Prostate gland (tissue), 2 donors: ENCODE measurements at regions not wholly inside any gene's neighbourhood (a gene's known extent, or its start where the extent isn't known, plus 50 kb on each side); places are given as distances from the start of the nearest gene placed in this dataset.
A peak's percentile ranks its signal among the peaks of the same experiment; 100 is the strongest.

Experiments used
- DNase-seq: peaks from one replicate; pipeline ENCODE4 v3.0.0-alpha.2; 2019; ENCODE audit warnings: low spot score
- H3K27ac ChIP-seq, 2 donors: fragments of 200-600 bp; sonication (generic); 2 replicates each; pipeline ENCODE4 v1.5.1; 2017 to 2019
- H3K27me3 ChIP-seq: fragments of 200-600 bp; sonication (generic); replicated peaks from 2 replicates; pipeline ENCODE4 v1.5.1; 2019; ENCODE audit not compliant: insufficient read depth
- H3K36me3 ChIP-seq, 2 donors: fragments of 200-600 bp; sonication (generic); 1 replicate in 1 of 2; 2 replicates in 1 of 2; pipeline versions ENCODE4 v1.5.1 to v1.8.1; 2017 to 2019
- H3K4me1 ChIP-seq: fragments of 200-600 bp; sonication (generic); replicated peaks from 2 replicates; pipeline ENCODE4 v1.5.1; 2019
- H3K4me3 ChIP-seq, 2 donors: fragments of 200-600 bp; sonication (generic); 2 replicates each; pipeline ENCODE4 v1.5.1; 2017 to 2019
- H3K9me3 ChIP-seq: fragments of 200-600 bp; sonication (generic); 2 replicates; pipeline ENCODE4 v1.5.1; 2017
- POLR2A ChIP-seq: fragments of 450-650 bp; IDR thresholded peaks from one replicate; pipeline ENCODE4 v1.6.1; 2016; ENCODE audit warnings: antibody characterized with exemption, mild to moderate bottlenecking
- POLR2AphosphoS5 ChIP-seq: sonication (generic); formaldehyde crosslinking; IDR thresholded peaks from one replicate; pipeline ENCODE4 v1.6.1; 2017; ENCODE audit warnings: antibody characterized with exemption
- WGBS: methylation state at CpG from one replicate; pipeline ENCODE4 v1.1.5; 2018; 5-methylcytosine and 5-hydroxymethylcytosine counted together
- intact Hi-C: fragments of 100-400 bp; cut with DNase I; formaldehyde crosslinking; loops from one replicate; pipeline ENCODE4 v1.14.2; 2022
- TF ChIP-seq, protein P1 (sequence below), 4 experiments: fragments of 200-600 bp in 2 of 4; fragments of 450-650 bp in 2 of 4; sonication (generic) in 2 of 4; IDR thresholded peaks; 1 replicate in 3 of 4; 2 replicates in 1 of 4; pipeline ENCODE4 v1.5.1; 2016 to 2019; ENCODE audit warnings: antibody characterized with exemption in 4 of 4, mild to moderate bottlenecking in 2 of 4, moderate library complexity in 2 of 4

- intact Hi-C loops = loop anchor here (5.0 kb wide), 1 partner anchor 67 kb away; no protein-coding TSS in a partner anchor
- Histone ChIP-seq H3K27ac (peak overlapping the region; percentile 68 to 73), H3K9me3 (no peaks in the 10 kb centered on the region), H3K36me3 (no peaks in the 10 kb centered on the region), H3K27me3 (no peaks in the 10 kb centered on the region), H3K4me1 (peaks cover 4% of the 10 kb centered on the region), H3K4me3 (peak overlapping the region in 1 of 2 donors; percentile 5)
- no peak for DNase-seq
- TF ChIP-seq, protein P1, sequence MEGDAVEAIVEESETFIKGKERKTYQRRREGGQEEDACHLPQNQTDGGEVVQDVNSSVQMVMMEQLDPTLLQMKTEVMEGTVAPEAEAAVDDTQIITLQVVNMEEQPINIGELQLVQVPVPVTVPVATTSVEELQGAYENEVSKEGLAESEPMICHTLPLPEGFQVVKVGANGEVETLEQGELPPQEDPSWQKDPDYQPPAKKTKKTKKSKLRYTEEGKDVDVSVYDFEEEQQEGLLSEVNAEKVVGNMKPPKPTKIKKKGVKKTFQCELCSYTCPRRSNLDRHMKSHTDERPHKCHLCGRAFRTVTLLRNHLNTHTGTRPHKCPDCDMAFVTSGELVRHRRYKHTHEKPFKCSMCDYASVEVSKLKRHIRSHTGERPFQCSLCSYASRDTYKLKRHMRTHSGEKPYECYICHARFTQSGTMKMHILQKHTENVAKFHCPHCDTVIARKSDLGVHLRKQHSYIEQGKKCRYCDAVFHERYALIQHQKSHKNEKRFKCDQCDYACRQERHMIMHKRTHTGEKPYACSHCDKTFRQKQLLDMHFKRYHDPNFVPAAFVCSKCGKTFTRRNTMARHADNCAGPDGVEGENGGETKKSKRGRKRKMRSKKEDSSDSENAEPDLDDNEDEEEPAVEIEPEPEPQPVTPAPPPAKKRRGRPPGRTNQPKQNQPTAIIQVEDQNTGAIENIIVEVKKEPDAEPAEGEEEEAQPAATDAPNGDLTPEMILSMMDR (IDR thresholded peaks at IDR 0.05) = no peak
- TF ChIP-seq POLR2AphosphoS5 (no peak), POLR2A (no peak)
Measured at GRCh38 chr3:132265028-132265427, 52.2 kb upstream of the ACP3 start.

- WGBS = 73% methylated on average over 3 of the region's 3 CpGs
- H3K27ac ChIP-seq = peak overlapping the region; percentile 68 to 73
- peak; percentile 36 for TF ChIP-seq POLR2AphosphoS5
- TF ChIP-seq POLR2A = no peak
- H3K36me3 ChIP-seq = no peaks in the 10 kb centered on the region
- H3K4me3 ChIP-seq = peak overlapping the region in 1 of 2 donors; percentile 5
- peaks cover 4% of the 10 kb centered on the region for H3K4me1 ChIP-seq
- DNase-seq = peak; percentile 41
- H3K27me3 ChIP-seq = no peaks in the 10 kb centered on the region
- H3K9me3 ChIP-seq = no peaks in the 10 kb centered on the region
- intact Hi-C loops = loop anchor here (5.0 kb wide), 1 partner anchor 67 kb away; no protein-coding TSS in a partner anchor
Measured at GRCh38 chr3:132265488-132265887, 51.7 kb upstream of the ACP3 start.

- Histone ChIP-seq H3K27ac (peak overlapping the region; percentile 68 to 73), H3K9me3 (no peaks in the 10 kb centered on the region), H3K4me3 (no peak overlapping the region), H3K36me3 (no peaks in the 10 kb centered on the region), H3K4me1 (peaks cover 4% of the 10 kb centered on the region), H3K27me3 (no peaks in the 10 kb centered on the region)
- DNase-seq = peak; percentile 34
- intact Hi-C loops = loop anchor here (5.0 kb wide), 1 partner anchor 65 kb away; no protein-coding TSS in a partner anchor
- peak; percentile 83 for TF ChIP-seq POLR2AphosphoS5
- TF ChIP-seq, protein P1 (IDR thresholded peaks at IDR 0.05) = no peak
- WGBS = 37% methylated on average over 4 of the region's 4 CpGs
Measured at GRCh38 chr3:132267391-132267993, 49.7 kb upstream of the ACP3 start.
